ENCODE measurements at regions not wholly inside any gene's neighbourhood (a gene's known extent, or its start where the extent isn't known, plus 50 kb on each side); places are given as distances from the start of the nearest gene placed in this dataset.

DNA sequence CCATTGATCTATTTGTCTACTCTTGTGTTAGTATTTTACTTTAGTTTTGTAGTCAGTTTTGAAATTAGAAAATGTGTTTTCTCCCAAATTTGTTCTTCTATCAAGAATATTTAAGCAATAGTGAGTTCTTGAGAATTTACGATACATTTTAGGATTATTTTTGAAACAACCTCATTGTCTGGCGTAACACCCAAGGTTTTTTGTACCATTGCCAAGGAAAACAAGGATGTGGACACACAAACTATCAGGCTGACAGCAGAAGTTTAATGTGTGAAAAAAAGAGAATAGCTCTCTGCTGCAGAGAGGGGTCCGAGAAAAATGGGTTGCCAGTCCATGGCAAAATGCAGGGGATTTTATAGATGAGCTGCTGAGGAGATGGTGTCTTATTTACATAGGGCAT, 865.1 kb upstream of the CNTN5 start:
- no peaks in the 10 kb centered on the region for H3K9me3 ChIP-seq
- H3K27ac ChIP-seq = no peak overlapping the region
- no peaks in the 10 kb centered on the region for H3K27me3 ChIP-seq
- TF ChIP-seq CTCF (IDR thresholded peaks at IDR 0.05) = no peak
- no peak overlapping the region for H3K4me3 ChIP-seq
- ATAC-seq (no peak), DNase-seq (no peak)
- H3K4me1 ChIP-seq = no peaks in the 10 kb centered on the region
- no peaks in the 10 kb centered on the region for H3K36me3 ChIP-seq
- intact Hi-C loops (cut with DNase I) = no loop called here

GRCh38 chr11:98177925-98178324, 842.8 kb upstream of the CNTN5 start:
- Histone ChIP-seq H3K9me3 (no peaks in the 10 kb centered on the region), H3K36me3 (no peaks in the 10 kb centered on the region), H3K4me1 (no peaks in the 10 kb centered on the region), H3K27ac (no peak overlapping the region), H3K27me3 (no peaks in the 10 kb centered on the region), H3K4me3 (no peak overlapping the region)
- TF ChIP-seq CTCF (IDR thresholded peaks at IDR 0.05) = no peak
- DNase-seq (no peak), ATAC-seq (no peak)
- intact Hi-C loops (cut with DNase I) = no loop called here

DNA sequence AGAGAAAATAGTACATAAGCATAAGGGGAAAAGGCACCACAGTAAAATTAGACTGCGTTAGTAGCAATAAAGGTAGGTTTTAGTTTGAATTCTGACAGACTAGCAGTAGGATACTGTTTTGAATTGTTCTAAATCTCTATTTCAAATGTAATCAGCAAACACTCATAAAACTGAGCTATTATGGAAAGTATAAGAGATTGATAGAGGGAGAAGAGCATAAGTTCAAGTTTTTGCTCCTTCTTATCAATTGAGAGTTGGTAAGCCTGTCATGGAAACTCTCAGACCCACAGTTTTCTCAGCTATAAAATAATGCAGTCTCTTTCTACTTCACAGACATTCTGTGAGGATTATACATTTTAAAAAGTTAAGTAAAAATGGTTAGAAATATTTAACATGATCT, 840.2 kb upstream of the CNTN5 start:
- intact Hi-C loops (cut with DNase I) = no loop called here
- ATAC-seq (no peak), DNase-seq (no peak)
- Histone ChIP-seq H3K27ac (no peak overlapping the region), H3K9me3 (no peaks in the 10 kb centered on the region), H3K27me3 (no peaks in the 10 kb centered on the region), H3K36me3 (no peaks in the 10 kb centered on the region), H3K4me3 (no peak overlapping the region), H3K4me1 (no peaks in the 10 kb centered on the region)
- no peak for TF ChIP-seq CTCF (IDR thresholded peaks at IDR 0.05)

DNA sequence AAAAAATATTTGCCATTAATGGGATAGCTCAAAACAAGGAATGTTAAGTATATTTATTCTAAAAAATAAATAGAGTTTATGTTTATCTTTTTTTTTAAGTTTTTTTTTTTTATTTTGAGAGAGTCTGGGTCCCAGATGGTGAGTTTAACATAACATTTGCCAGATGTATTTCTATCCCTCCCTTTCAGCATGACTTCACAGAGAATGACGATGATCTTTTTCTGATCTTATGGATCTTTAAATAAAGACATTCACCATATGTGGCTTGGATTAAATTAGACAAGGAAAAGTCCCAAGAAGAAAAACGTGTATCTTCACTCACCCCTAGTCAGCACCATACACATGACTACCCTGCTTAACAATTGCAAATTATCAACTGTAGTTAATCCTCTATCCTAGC, 839.8 kb upstream of the CNTN5 start:
- intact Hi-C loops (cut with DNase I) = no loop called here
- DNase-seq = no peak
- H3K27me3 ChIP-seq = no peaks in the 10 kb centered on the region

DNA sequence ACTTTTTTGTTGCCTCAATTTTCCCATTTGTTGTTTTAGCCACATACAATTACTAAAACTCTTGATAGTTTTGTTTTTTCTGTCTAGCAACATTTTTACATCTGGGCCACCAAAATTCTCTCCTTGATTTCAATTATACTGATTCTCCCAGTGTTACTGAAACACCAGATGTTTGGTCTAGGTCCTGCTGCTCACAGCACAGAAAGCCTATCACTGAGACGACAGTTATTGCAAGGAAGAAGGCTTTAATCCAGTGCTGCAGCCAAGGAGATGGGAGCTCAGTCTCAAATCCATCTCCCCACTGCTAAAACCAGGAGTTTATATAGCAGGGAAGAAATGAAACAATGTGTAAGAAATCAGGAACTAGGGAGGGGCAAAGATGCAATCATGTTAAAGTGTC, 837.7 kb upstream of the CNTN5 start:
- no peak for ATAC-seq

More for the DNA sequence above, 839.8 kb upstream of the CNTN5 start:
- TF ChIP-seq CTCF (IDR thresholded peaks at IDR 0.05) = no peak
- Histone ChIP-seq H3K4me3 (no peak overlapping the region), H3K4me1 (no peaks in the 10 kb centered on the region), H3K36me3 (no peaks in the 10 kb centered on the region), H3K9me3 (no peaks in the 10 kb centered on the region), H3K27ac (no peak overlapping the region)
- ATAC-seq = no peak

More for the DNA sequence above, 837.7 kb upstream of the CNTN5 start:
- Histone ChIP-seq H3K27ac (no peak overlapping the region), H3K27me3 (no peaks in the 10 kb centered on the region), H3K4me1 (no peaks in the 10 kb centered on the region), H3K4me3 (no peak overlapping the region), H3K36me3 (no peaks in the 10 kb centered on the region), H3K9me3 (no peaks in the 10 kb centered on the region)
- no peak for DNase-seq
- no peak for TF ChIP-seq CTCF (IDR thresholded peaks at IDR 0.05)
- intact Hi-C loops (cut with DNase I) = no loop called here

Measured in upper lobe of right lung (tissue), 1 donor.